G401 (cell line): ENCODE measurements at regions not wholly inside any gene's neighbourhood (a gene's known extent, or its start where the extent isn't known, plus 50 kb on each side); places are given as distances from the start of the nearest gene placed in this dataset.
"Not testable (repeated sequence)": the region's sequence is repeated elsewhere in the genome, so short reads cannot be mapped to it uniquely, and the experiment has no call there.

Source experiments
- DNase-seq: peaks from one replicate; pipeline ENCODE4 v3.0.0-alpha.2; 2015; ENCODE audit warnings: low spot score
- in situ Hi-C: cut with HindIII; loops from 2 replicates; pipeline ENCODE4 v1.10.0; 2016; ENCODE audit warnings: low sequenced_read_pairs, mixed read lengths

DNA sequence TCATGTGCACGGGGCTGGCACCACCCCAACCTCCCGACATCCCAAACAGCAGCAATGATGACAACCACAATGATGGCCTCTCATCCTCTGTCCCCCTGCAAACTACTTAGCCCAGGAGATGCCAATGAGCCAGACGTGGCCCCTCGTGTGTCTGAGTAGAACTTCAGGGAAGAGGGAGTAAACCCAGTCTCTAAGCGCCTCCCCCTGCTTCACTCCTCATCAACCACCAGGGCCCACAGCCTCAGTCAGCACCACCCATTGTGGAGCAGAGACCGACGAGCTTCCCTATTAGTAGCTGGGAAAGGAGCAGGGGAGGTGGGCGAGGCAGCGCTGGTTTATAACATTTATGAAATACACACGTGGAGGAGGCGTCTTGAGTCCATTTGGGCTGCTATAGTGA is 182.7 kb upstream of the SFSWAP start:
- in situ Hi-C loops: no loop called here
- DNase-seq: no peak

DNA sequence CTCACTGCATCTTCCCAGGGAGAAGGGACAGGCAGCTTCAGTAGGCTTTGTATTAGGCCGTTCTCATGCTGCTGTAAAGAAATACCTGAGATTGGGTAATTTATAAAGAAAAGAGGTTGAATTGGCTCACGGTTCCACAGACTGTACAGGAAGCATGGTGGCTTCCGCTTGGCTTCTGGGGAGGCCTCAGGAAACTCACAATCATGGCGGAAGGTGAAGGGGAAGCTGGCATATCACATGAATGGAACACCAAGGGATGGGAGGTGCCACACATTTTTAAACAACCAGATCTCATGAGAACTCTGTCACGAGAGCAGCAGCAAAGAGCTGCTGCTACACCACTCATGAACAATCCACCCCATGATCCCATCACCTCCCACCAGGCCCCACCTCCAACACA is 182.2 kb upstream of the SFSWAP start:
- no peak for DNase-seq

DNA sequence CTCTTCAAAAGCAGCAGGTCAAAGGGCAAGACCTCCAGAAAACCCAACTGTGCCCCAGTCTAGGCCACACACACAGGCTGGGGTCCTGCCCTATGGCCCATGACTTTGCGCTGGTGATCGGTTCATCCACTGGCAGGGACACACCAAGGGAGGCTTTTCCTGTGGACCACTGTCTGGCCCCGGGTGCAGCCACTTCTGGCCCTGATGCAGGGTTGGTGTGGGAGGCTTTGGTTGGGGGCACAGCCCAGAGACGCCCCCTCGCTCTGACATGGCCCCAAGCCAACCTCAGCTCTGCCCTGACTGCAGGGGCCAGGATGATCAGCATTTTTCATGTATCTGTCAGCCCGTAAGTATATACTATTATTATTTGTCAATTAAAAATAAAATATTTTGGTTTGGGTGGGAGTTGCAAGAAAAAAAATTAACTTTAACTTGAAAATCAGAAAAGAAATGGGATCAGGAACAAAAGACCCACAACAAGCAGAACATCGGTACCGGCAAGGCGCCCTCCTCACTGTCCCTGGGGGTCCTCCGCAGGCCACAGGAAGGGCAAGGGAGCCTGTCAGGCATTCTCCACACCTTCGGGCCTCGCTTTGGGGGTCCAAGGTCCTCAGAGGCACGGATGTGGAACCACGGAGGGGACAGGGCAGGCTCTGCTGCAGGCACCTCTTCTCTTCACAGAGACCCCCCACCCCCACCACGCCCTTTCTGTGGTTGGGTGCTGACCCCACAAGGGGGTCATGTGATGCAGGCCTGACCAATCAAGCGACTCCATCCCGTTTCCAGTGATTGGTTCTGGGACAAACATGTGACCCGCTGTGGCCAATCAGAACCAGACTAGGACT is 181.5 kb upstream of the SFSWAP start:
- in situ Hi-C loops: no loop called here
- no peak for DNase-seq

More for the DNA sequence above, 182.2 kb upstream of the SFSWAP start:
- in situ Hi-C loops: no loop called here

DNA sequence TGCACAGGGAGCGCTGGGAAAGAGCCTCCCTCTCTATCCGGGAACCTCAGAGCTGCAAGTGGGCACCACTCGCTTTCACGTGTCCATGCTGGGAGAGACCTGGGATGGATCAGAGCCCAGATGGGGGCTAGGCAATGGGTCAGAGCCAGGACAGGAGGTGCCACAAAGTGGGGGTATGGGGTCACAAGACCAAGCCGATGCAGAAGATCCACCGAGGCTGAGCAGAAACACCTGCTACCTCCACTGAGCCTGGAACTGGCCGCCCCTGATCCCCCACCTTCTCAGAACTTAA is 180.9 kb upstream of the SFSWAP start:
- in situ Hi-C loops: no loop called here
- DNase-seq: no peak

DNA sequence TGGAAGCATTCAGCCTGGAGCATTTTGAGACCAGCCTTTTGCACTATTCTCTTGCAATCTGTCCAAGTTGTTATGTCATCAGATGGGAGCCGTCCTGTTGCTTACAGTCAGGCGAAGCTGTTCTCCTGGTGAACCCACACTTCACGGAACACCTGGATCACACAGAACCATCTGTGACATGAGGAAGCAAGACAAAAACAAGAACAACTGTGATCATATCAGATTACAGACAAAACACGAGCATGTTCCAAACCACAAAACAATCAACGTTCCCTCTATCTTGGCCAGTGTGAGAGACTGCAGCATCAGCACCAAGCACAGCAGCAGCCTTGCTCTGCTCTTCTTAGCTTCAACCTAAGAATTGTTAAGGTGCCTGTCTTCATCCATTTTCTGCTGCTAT is 180.5 kb upstream of the SFSWAP start:
- in situ Hi-C loops: no loop called here
- DNase-seq: no peak

DNA sequence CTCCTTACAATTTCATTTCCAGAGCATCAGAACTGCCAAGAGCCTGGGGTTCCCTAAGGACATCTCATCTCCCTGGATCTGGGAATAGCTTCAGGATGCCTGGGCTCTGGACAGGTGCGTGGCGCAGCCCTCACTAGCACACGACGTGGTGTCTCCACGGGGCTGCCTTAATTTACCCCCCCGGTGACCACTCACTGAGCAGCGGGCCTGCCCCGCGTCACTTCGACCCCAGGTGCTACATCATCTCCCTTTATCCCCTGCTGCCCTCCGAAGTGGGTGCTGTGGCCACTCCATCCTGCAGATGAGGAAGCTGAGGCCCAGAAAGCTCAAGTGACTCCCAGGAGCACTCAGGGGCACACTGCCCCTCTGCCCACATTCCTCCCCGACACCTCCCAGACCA is 177.8 kb upstream of the SFSWAP start:
- DNase-seq: no peak
- in situ Hi-C loops: no loop called here

DNA sequence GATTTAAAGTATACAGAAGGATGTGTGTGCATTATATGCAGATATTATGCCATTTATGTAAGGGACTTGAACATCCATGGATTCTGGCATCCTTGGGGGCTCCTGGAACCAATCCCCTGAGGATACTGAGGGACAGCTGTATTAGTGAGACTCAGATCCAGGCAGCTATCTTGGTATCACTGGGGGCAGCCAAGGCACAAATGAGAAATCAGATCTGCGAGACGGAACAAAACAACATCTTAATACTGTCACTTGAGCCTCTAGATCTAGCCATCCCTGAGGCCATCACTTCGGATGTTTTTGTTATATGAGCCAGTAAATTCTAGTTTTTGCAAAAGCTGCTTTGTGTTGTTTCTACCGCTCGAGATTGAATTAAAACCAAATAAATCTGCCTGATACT is 175.1 kb upstream of the SFSWAP start:
- in situ Hi-C loops: no loop called here
- no peak for DNase-seq

DNA sequence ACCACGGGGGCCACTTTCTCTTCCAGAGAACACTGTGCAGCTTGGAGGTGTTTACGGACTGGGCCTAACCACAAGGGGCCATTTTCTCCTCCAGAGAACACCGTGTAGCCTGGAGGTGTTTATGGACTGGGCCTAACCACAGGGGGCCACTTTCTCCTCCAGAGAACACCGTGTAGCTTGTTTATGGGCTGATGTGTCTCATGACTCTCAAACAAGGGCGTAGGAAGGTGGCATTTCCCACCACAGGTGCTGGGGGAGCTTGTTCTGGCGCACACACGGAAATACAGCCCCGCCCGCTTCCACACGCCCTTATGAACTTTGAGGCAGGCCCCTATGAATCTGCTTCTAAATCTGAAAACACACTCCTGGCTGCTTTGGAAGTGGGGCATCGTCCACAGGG is 174.6 kb upstream of the SFSWAP start:
- DNase-seq: no peak
- in situ Hi-C loops: no loop called here

DNA sequence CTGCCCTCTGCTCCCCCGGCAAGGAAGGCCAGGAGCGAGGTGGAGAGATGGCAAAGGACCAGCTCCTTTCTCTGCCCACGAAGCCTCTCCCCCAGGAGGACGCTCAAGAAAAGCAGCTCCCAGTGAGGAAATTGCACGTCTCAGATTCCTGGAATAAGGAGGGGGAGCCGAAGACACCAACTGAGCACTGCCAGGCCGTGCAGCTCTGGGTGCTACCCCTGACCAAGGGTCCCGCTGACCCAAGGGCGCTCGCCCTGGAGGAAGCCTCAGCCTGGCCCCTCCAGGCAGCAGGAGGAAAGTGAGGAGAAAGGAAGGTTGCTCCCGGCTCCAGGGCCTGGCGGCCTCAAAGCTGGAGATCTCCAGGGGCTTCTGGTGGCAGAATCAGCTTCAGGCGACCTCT is 174.1 kb upstream of the SFSWAP start:
- in situ Hi-C loops: no loop called here
- DNase-seq: no peak

DNA sequence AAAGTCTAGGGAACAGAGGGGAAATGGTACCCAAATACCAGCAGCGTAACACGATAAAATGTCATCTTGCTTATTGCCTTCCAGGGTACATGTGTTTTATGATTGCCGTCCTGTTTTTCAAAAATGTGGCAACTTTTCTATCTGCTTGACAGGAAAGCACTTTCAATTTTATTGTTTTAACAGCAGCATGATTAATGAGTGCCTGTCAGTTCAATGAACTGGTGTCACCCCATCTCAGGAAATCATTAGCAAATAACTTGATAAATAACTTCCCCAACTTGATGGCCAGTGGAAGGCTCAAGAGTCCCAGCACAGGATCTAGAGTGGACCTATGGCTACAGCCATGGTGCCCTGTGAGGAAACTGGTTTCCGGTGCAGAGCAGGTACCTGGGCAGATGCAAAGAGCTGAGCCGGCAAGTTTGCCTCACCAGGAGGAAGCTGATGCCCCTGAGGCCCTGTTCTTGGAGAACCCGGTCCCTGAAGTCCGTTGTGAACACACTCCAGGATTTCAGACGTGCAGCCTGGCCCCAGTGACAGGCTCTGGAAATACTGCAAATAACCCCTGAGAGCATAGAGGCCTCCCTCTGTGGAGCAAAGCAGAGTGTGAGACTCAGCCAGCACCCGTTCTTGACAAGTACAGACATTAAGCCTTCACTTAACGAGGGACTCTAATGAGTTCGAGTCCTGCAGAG is 173.5 kb upstream of the SFSWAP start:
- in situ Hi-C loops: no loop called here
- DNase-seq: no peak

DNA sequence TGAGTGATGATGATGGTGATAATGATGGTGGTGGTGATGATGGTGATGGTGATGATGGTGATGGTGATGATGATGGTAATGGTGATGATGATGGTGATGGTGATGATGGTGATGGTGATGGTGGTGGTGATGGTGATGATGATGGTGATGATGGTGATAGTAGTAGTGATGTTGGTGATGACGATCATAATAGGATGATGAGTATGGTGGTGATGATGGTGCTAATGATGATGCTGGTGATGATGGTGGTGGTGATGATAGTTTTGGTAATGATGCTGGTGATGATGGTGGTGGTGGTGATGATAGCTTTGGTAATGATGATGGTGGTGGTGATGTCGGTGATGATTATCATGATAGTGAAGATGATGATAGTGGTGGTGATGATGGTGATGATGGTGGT is 171.5 kb upstream of the SFSWAP start:
- DNase-seq: no peak

DNA sequence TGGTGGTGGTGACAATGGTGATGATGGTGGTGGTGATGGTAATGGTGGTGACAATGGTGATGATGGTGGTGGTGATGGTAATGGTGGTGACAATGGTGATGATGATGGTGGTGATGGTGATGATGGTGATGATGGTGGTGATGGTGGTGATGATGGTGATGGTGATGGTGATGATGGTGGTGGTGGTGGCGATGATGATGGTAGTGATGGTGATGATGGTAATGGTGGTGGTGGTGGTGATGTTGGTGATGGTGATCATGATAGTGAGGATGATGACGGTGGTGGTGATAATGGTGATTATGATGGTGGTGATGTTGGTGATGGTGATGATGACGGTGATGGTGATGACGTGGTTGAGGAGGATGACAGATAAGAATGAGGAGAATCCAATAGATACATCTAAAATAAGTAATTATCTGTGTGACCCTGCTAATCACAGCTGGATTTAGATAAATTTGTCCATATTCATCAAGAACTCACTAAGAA is 170.7 kb upstream of the SFSWAP start:
- DNase-seq: no peak
- in situ Hi-C loops: no loop called here

More for the DNA sequence above, 171.5 kb upstream of the SFSWAP start:
- in situ Hi-C loops: no loop called here

DNA sequence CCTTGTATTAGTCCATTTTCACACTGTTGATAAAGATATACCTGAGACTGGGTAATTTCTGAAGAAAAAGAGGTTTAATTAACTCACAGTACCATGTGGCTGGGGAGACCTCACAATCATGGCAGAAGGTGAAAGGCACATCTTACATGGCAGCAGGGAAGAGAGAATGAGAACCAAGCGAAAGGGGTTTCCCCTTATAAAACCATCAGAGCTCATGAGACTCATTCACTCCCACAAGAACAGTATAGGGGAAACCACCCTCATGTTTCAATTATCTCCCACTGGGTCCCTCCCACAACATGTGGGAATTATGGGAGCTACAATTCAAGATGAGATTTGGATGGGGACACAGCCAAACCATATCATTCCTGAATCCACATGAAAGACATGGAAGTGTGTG is 169.4 kb upstream of the SFSWAP start:
- in situ Hi-C loops, DNase-seq: not testable (repeated sequence)

DNA sequence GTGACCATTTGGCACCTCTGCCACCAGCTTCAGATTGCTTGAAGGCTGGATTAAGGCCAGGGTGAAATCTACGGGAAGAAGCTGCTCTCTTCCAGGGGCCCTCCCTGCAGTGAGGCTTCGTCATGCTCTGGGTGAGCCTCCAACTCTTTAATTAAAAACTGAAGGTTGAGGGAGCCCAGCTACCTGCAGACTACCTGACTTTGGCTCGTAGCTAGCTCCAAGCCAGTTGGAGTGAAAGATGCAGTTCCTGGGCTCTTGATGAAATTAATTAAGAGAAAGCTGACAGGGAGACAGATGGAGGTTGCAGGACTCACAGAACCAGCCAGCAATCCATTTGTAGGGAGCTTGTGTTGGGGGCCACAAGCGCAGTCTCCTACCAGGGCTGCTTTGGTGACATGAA is 168.5 kb upstream of the SFSWAP start:
- peak; percentile 65 for DNase-seq
- in situ Hi-C loops: no loop called here

DNA sequence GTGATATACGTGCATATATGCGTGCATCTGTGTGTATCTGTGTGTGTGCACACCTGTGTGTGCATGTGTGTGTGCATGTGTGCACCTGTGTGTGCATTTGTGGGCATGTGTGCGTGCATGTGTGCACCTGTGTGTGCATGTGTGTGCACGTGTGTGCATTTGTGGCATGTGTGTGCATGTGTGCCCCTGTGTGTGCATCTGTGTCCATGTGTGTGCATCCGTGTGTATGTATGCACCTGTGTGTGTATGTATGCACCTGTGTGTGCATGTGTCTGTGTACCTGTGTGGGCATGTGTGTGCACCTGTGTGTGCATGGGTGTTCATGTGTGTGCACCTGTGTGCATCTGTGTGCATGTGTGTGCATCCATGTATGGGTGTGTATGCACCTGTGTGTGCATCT is 167.8 kb upstream of the SFSWAP start:
- DNase-seq: no peak
- in situ Hi-C loops: no loop called here

DNA sequence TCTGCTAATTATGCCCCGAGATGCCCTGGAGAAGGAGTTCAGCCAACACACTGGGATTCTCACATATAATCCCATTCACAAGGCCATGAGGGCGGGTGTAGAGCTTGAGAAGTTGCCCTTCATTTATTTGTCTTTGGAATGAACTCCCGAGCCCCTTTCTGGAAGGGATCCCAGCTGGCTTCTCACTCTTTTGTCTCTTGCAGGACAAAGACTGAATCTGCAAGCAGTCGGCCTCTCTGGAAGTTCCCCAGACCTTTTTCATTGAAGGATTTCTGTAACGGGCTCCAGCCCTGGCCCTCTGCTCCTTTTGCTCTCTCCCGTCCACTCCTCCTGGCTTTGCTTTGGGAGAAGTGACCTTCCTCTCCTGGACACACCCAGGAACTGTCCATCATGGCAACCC is 163.3 kb upstream of the SFSWAP start:
- in situ Hi-C loops: no loop called here
- DNase-seq: peak; percentile 7

DNA sequence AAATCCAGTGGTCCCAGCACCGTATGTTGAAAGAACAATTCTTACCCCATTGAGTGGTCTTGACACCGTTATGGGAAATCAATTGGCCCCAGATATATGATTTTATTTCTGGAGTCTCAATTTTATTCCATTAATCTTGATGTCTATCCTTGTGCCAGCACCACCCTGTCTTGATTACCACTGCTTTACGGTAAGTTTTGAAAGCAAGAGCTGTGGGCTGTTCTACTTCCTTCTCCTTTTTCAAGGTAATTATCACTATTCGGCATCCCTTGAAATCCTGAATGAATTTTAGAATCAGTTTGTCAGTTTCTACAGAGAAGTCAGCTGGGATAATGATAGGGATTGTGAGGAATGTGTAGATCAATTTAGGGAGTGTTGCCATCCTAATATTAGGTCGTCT is 160.8 kb upstream of the SFSWAP start:
- DNase-seq: no peak
- in situ Hi-C loops: no loop called here

DNA sequence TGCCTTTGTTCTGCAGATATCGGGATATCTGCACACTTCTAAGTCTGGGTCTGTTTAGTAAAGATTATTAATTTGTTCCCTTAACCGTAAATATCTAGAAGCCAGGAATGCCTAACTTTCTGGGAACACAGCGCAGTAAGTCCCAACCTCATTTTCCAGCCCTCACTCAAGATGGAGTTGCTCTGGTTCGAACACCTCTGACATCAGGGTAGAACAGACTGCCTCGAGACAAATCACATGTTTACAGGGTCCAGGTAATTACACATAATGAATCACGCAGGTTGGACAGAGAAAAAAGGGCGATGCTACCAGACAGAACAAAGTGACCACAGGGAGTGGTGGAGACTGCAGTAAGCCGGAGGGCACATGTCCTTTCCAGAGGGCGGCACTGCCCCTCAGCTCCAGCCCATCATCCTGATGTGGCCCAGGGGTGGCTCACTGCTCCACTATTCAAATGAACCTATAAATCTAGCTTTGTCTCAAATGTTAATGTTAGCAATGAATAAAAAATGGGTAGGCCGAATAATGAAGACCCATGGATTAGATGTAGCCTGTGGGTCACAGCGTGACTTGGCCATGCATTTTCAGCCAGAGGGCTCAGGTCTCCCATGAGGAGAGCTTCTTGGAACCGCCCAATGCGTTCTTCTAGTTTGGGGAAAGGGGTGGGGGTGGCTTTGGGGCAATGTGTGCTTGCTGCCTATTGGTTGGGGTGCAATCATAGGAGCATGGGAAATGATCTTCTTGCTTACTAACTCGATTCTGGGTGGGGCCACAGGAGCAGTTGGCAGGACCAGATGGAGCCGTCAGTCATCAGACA is 159.0 kb upstream of the SFSWAP start:
- in situ Hi-C loops: no loop called here
- DNase-seq: no peak

DNA sequence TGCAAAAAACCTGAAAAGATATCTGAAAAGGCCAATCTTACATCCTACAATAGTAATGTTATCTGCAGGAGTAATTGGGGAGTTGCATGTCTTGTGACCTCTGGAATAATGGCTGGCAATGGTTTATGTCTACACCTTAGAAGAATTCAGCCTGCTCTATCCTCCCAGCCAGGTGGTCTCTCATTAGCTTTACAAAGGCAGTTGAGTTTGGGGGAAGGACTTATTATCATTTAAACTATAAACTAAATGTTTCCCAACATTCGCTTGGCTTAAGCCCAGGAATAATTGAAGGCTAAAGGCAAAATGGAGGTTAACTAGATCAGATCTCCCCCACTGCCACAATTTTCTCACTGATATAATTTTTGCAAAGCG is 158.4 kb upstream of the SFSWAP start:
- in situ Hi-C loops: no loop called here
- no peak for DNase-seq

DNA sequence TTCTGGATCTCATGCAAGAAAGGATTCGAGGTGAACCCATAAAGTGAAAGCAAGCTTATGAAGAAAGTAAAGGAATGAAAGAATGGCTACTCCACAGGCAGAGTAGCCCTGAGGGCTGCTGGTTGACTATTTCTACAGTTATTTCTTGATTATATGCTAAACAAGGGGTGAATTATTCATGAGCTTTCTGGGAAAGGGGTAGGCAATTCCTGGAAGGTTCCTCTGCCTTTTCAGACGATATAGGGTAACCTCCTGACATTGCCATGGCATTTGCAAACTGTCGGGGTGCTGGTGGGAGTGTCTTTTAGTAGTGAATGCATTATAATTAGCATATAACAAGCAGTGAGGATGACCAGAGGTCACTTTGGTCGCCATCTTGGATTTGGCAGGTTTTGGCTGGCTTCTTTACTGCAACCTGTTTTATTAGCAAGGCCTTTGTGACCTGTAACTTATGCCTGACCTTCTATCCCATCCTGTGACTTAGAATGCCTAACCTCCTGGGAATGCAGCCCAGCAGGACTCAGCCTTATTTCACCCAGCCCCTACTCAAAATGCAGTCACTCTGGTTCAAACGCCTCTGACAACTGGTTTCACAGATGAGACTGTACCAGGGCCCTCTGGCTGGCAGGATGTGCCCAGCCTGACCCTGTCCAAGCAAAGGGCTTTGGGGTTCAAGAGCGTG is 157.7 kb upstream of the SFSWAP start:
- in situ Hi-C loops: no loop called here
- no peak for DNase-seq
